ENCODE measurements at regions not wholly inside any gene's neighbourhood (a gene's known extent, or its start where the extent isn't known, plus 50 kb on each side); places are given as distances from the start of the nearest gene placed in this dataset.

GRCh38 chr13:105984646-105985045, 550.8 kb downstream of the EFNB2 start:
- TF ChIP-seq, protein P1, sequence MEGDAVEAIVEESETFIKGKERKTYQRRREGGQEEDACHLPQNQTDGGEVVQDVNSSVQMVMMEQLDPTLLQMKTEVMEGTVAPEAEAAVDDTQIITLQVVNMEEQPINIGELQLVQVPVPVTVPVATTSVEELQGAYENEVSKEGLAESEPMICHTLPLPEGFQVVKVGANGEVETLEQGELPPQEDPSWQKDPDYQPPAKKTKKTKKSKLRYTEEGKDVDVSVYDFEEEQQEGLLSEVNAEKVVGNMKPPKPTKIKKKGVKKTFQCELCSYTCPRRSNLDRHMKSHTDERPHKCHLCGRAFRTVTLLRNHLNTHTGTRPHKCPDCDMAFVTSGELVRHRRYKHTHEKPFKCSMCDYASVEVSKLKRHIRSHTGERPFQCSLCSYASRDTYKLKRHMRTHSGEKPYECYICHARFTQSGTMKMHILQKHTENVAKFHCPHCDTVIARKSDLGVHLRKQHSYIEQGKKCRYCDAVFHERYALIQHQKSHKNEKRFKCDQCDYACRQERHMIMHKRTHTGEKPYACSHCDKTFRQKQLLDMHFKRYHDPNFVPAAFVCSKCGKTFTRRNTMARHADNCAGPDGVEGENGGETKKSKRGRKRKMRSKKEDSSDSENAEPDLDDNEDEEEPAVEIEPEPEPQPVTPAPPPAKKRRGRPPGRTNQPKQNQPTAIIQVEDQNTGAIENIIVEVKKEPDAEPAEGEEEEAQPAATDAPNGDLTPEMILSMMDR (IDR thresholded peaks at IDR 0.05; ENCODE audit: low read depth, low read length, poor library complexity, severe bottlenecking): no peak
- TF ChIP-seq EZH2phosphoT487 (IDR thresholded peaks at IDR 0.05; ENCODE audit: borderline replicate concordance, low read length): no peak
